Body of pancreas (tissue), 4 donors: ENCODE measurements at regions not wholly inside any gene's neighbourhood (a gene's known extent, or its start where the extent isn't known, plus 50 kb on each side); places are given as distances from the start of the nearest gene placed in this dataset.

Experiments used
- POLR2A ChIP-seq, 3 donors: fragments of 450-650 bp; IDR thresholded peaks; one replicate each; pipeline ENCODE4 v1.6.1; 2016; ENCODE audit warnings: antibody characterized with exemption in 3 of 3, mild to moderate bottlenecking in 2 of 3
- TF ChIP-seq, protein P1 (sequence below), 7 experiments: fragments of 450-650 bp in 4 of 7; fragments of 200-600 bp in 3 of 7; sonication (generic) in 3 of 7; IDR thresholded peaks; one replicate each; pipeline ENCODE4 v1.5.1; 2016 to 2019; ENCODE audit warnings: antibody characterized with exemption in 7 of 7

DNA sequence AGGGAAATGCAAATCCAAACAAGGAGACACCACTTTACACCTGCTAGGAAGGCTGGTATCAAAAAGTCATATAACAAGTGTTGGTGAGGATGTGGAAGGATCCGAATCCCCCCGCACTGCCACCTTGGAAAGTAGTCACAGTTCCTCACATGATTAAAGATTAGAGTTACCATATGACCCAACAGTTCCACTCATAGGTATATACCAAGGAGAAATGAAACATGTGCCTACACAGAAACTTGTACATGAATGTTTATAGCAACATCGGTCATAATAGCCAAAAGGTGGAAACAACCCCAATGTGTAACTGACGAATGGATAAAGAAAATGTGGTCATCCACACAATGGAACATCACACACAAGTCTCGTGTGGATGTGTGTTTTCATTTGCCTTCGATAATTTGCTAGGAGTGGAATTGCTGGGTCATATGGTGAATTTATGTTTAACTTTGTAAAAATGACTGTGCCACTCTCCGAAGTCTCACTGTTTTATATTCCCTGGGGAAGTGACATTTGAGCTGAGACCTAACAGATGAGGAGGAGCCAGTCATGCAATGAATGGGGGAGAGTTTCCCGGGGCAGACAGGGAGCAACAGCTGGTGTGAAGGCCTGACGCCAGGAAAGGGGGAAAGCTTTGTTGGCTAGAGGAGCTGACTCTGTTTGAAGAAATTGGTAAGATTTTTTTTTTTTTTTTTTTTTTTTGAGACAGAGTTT is 125.9 kb upstream of the MLN start:
- TF ChIP-seq, protein P1, sequence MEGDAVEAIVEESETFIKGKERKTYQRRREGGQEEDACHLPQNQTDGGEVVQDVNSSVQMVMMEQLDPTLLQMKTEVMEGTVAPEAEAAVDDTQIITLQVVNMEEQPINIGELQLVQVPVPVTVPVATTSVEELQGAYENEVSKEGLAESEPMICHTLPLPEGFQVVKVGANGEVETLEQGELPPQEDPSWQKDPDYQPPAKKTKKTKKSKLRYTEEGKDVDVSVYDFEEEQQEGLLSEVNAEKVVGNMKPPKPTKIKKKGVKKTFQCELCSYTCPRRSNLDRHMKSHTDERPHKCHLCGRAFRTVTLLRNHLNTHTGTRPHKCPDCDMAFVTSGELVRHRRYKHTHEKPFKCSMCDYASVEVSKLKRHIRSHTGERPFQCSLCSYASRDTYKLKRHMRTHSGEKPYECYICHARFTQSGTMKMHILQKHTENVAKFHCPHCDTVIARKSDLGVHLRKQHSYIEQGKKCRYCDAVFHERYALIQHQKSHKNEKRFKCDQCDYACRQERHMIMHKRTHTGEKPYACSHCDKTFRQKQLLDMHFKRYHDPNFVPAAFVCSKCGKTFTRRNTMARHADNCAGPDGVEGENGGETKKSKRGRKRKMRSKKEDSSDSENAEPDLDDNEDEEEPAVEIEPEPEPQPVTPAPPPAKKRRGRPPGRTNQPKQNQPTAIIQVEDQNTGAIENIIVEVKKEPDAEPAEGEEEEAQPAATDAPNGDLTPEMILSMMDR (IDR thresholded peaks at IDR 0.05): no peak
- TF ChIP-seq POLR2A (IDR thresholded peaks at IDR 0.05): no peak
